SHP77 treated with DMSO at 0.1 percent for 48 hours (cell line): ENCODE measurements at regions not wholly inside any gene's neighbourhood (a gene's known extent, or its start where the extent isn't known, plus 50 kb on each side); places are given as distances from the start of the nearest gene placed in this dataset.
"Not testable (repeated sequence)": the region's sequence is repeated elsewhere in the genome, so short reads cannot be mapped to it uniquely, and the experiment has no call there.

Experiments
- DNase-seq: peaks from one replicate; lab custom pipeline; 2025; lab: John Stamatoyannopoulos, UW

- DNase-seq = no peak
These were observed 258.1 kb downstream of the C11orf87 start for GRCh38 chr11:109680127-109680526.

- not testable (repeated sequence) for DNase-seq
These were observed 260.8 kb downstream of the C11orf87 start for GRCh38 chr11:109682788-109683187.

- DNase-seq = no peak
These were observed 273.7 kb downstream of the C11orf87 start for GRCh38 chr11:109695696-109696095.

- DNase-seq = no peak
These were observed 274.4 kb downstream of the C11orf87 start for GRCh38 chr11:109696191-109696897.

GRCh38 chr11:109697140-109697843, 275.3 kb downstream of the C11orf87 start:
- peak; percentile 53 for DNase-seq

- DNase-seq = no peak
These were observed 276.2 kb downstream of the C11orf87 start for GRCh38 chr11:109698237-109698636.

GRCh38 chr11:109704432-109704831, 282.4 kb downstream of the C11orf87 start:
- no peak for DNase-seq

GRCh38 chr11:109706945-109707344, 285.0 kb downstream of the C11orf87 start:
- DNase-seq = no peak

GRCh38 chr11:109707411-109707810, 285.4 kb downstream of the C11orf87 start:
- DNase-seq = no peak

- DNase-seq = no peak
These were observed 286.2 kb downstream of the C11orf87 start for GRCh38 chr11:109708184-109708583.

- DNase-seq = not testable (repeated sequence)
These were observed 292.5 kb downstream of the C11orf87 start for GRCh38 chr11:109714444-109714843.

- DNase-seq = not testable (repeated sequence)
These were observed 293.4 kb downstream of the C11orf87 start for GRCh38 chr11:109715424-109715823.

- no peak for DNase-seq
These were observed 304.1 kb downstream of the C11orf87 start for GRCh38 chr11:109726061-109726460.

- peak; percentile 10 for DNase-seq
These were observed 306.1 kb downstream of the C11orf87 start for GRCh38 chr11:109728056-109728455.

GRCh38 chr11:109729761-109730160, 307.8 kb downstream of the C11orf87 start:
- no peak for DNase-seq

GRCh38 chr11:109730669-109731068, 308.7 kb downstream of the C11orf87 start:
- no peak for DNase-seq

- no peak for DNase-seq
These were observed 309.5 kb downstream of the C11orf87 start for GRCh38 chr11:109731451-109731850.

GRCh38 chr11:109733245-109733644, 311.3 kb downstream of the C11orf87 start:
- DNase-seq = no peak

- DNase-seq = no peak
These were observed 312.6 kb downstream of the C11orf87 start for GRCh38 chr11:109734566-109734965.

GRCh38 chr11:109735128-109735527, 313.1 kb downstream of the C11orf87 start:
- DNase-seq = no peak

GRCh38 chr11:109739379-109739778, 317.4 kb downstream of the C11orf87 start:
- DNase-seq = no peak

- DNase-seq = no peak
These were observed 324.1 kb downstream of the C11orf87 start for GRCh38 chr11:109745996-109746625.

- DNase-seq = no peak
These were observed 325.8 kb downstream of the C11orf87 start for GRCh38 chr11:109747839-109748238.
